ENCODE measurements at regions not wholly inside any gene's neighbourhood (a gene's known extent, or its start where the extent isn't known, plus 50 kb on each side); places are given as distances from the start of the nearest gene placed in this dataset.

GRCh38 chr5:145433077-145433476 lies 402.1 kb downstream of the PRELID2 start:
- CTCF ChIA-PET, result interaction anchor here (0.6 kb wide), 1 partner anchor 483 kb away, joined by 3 read pairs; no protein-coding TSS in a partner anchor

GRCh38 chr5:145429170-145429569 lies 406.0 kb downstream of the PRELID2 start:
- Histone ChIP-seq H3F3A (ENCODE audit: insufficient read depth, low read depth) (no peaks in the 10 kb centered on the region), H3K27me3 (ENCODE audit: insufficient read depth, low read depth) (no peaks in the 10 kb centered on the region), H3K9me2 (ENCODE audit: insufficient read depth) (no peaks in the 10 kb centered on the region; the same call in 1 of the 2 replicates), H3K36me3 (ENCODE audit: low read depth) (no peaks in the 10 kb centered on the region), H3K9me3 (ENCODE audit: insufficient read depth, low read depth) (no peaks in the 10 kb centered on the region), H2AFZ (no peak overlapping the region), H4K20me1 (ENCODE audit: insufficient read depth) (no peaks in the 10 kb centered on the region), H3K27ac (no peak overlapping the region), H3K4me3 (no peak overlapping the region), H3K79me2 (ENCODE audit: low read depth) (no peaks in the 10 kb centered on the region), H3K4me1 (replicated peaks; ENCODE audit: insufficient read depth) (no peaks in the 10 kb centered on the region), H3K4me2 (no peak overlapping the region)
- no peak for DNase-seq
- intact Hi-C loops (cut with micrococcal nuclease; ENCODE audit: unreplicated experiment), result no loop called here
- no TSS peak for BruUV-seq (replicated peaks)
- ChIA-PET CTCF (no interaction called here), POLR2A (ENCODE audit: unreplicated experiment) (interaction anchor here (0.7 kb wide), 1 partner anchor 55 kb away, joined by 6 read pairs; no protein-coding TSS in a partner anchor)
- TF ChIP-seq EZH2 (IDR thresholded peaks at IDR 0.05; ENCODE audit: low read depth), result no peak
- TF ChIP-seq CTCF (conservative IDR thresholded peaks at IDR 0.05), result no peak

More at GRCh38 chr5:145433077-145433476, 402.1 kb downstream of the PRELID2 start:
- Histone ChIP-seq H3K79me2 (ENCODE audit: low read depth) (no peaks in the 10 kb centered on the region), H3F3A (ENCODE audit: insufficient read depth, low read depth) (no peaks in the 10 kb centered on the region), H4K20me1 (ENCODE audit: insufficient read depth) (no peaks in the 10 kb centered on the region), H3K9me3 (ENCODE audit: insufficient read depth, low read depth) (no peaks in the 10 kb centered on the region; the same call in none of the 2 replicates), H3K4me2 (no peak overlapping the region), H3K4me3 (no peak overlapping the region), H3K27ac (no peak overlapping the region), H3K27me3 (ENCODE audit: insufficient read depth, low read depth) (no peaks in the 10 kb centered on the region), H3K36me3 (ENCODE audit: low read depth) (no peaks in the 10 kb centered on the region), H3K9me2 (ENCODE audit: insufficient read depth) (no peaks in the 10 kb centered on the region), H2AFZ (no peak overlapping the region), H3K4me1 (replicated peaks; ENCODE audit: insufficient read depth) (no peaks in the 10 kb centered on the region)
- intact Hi-C loops (cut with micrococcal nuclease; ENCODE audit: unreplicated experiment), result no loop called here
- no TSS peak for BruUV-seq (replicated peaks)
- no peak for TF ChIP-seq CTCF (conservative IDR thresholded peaks at IDR 0.05)
- TF ChIP-seq EZH2 (IDR thresholded peaks at IDR 0.05; ENCODE audit: low read depth), result no peak
- DNase-seq, result no peak
- POLR2A ChIA-PET (ENCODE audit: unreplicated experiment), result no interaction called here

- H4K20me1 ChIP-seq (ENCODE audit: insufficient read depth), result no peaks in the 10 kb centered on the region
- ChIA-PET CTCF (no interaction called here), POLR2A (ENCODE audit: unreplicated experiment) (no interaction called here)
- no peaks in the 10 kb centered on the region for H3K36me3 ChIP-seq (ENCODE audit: low read depth)
- H3K27me3 ChIP-seq (ENCODE audit: insufficient read depth, low read depth), result no peaks in the 10 kb centered on the region
- H3K9me3 ChIP-seq (ENCODE audit: insufficient read depth, low read depth), result 0 out of 2 replicates have a peak, but pooled peaks cover 7% of the 10 kb centered on the region
- no peak for DNase-seq
- intact Hi-C loops (cut with micrococcal nuclease; ENCODE audit: unreplicated experiment), result no loop called here
- BruUV-seq (replicated peaks), result no TSS peak
- H3K4me3 ChIP-seq, result no peak overlapping the region
- no peaks in the 10 kb centered on the region for H3F3A ChIP-seq (ENCODE audit: insufficient read depth, low read depth)
- H3K79me2 ChIP-seq (ENCODE audit: low read depth), result no peaks in the 10 kb centered on the region
- no peak for TF ChIP-seq EZH2 (IDR thresholded peaks at IDR 0.05; ENCODE audit: low read depth)
- no peak for TF ChIP-seq CTCF (conservative IDR thresholded peaks at IDR 0.05)
- H3K4me2 ChIP-seq, result no peak overlapping the region
- no peak overlapping the region for H3K27ac ChIP-seq
- peaks cover 7% of the 10 kb centered on the region; the same call in 1 of the 2 replicates for H3K4me1 ChIP-seq (replicated peaks; ENCODE audit: insufficient read depth)
- no peak overlapping the region for H2AFZ ChIP-seq
- no peaks in the 10 kb centered on the region for H3K9me2 ChIP-seq (ENCODE audit: insufficient read depth)
Observed at GRCh38 chr5:145408048-145408341, 427.1 kb downstream of the PRELID2 start.
